Upper lobe of left lung (tissue), 4 donors: ENCODE measurements at regions not wholly inside any gene's neighbourhood (a gene's known extent, or its start where the extent isn't known, plus 50 kb on each side); places are given as distances from the start of the nearest gene placed in this dataset.

Experiments
- EP300 ChIP-seq, 4 donors: sonication (generic); formaldehyde crosslinking; IDR thresholded peaks; one replicate each; pipeline ENCODE4 v1.5.1; 2017; ENCODE audit warnings: antibody characterized with exemption in 4 of 4, control low read depth in 2 of 4
- POLR2A ChIP-seq, 4 donors: fragments of 450-650 bp; IDR thresholded peaks; one replicate each; pipeline ENCODE4 v1.5.1; 2016 to 2017; ENCODE audit warnings: antibody characterized with exemption in 4 of 4, mild to moderate bottlenecking in 2 of 4
- POLR2AphosphoS5 ChIP-seq, 2 donors: sonication (generic); formaldehyde crosslinking; IDR thresholded peaks; one replicate each; pipeline ENCODE4 v1.5.1; 2017; ENCODE audit warnings: antibody characterized with exemption in 2 of 2
- TF ChIP-seq, protein P1 (sequence below), 6 experiments: fragments of 450-650 bp in 4 of 6; fragments of 200-600 bp in 2 of 6; sonication (generic) in 2 of 6; IDR thresholded peaks; one replicate each; pipeline ENCODE4 v1.5.1; 2016 to 2019; ENCODE audit warnings: antibody characterized with exemption in 6 of 6

DNA sequence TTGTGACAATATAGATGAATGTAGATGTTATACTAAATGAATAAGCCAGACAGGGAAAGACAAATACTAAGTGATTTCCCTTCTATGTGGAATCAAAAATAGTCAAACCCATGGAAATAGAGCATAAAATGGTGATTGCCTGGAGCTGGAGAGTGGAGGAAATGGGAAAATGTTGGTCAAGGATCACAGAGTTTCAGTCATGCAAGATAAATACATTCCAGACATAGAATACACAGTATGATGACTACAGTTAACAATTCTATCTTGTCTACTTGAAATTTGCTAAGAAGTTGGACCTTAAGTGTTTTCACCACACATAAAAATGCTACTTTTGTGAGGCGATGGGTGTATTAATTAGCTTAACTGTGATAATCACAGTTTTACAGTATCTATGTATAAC is 1182.7 kb downstream of the AACS start:
- TF ChIP-seq, protein P1, sequence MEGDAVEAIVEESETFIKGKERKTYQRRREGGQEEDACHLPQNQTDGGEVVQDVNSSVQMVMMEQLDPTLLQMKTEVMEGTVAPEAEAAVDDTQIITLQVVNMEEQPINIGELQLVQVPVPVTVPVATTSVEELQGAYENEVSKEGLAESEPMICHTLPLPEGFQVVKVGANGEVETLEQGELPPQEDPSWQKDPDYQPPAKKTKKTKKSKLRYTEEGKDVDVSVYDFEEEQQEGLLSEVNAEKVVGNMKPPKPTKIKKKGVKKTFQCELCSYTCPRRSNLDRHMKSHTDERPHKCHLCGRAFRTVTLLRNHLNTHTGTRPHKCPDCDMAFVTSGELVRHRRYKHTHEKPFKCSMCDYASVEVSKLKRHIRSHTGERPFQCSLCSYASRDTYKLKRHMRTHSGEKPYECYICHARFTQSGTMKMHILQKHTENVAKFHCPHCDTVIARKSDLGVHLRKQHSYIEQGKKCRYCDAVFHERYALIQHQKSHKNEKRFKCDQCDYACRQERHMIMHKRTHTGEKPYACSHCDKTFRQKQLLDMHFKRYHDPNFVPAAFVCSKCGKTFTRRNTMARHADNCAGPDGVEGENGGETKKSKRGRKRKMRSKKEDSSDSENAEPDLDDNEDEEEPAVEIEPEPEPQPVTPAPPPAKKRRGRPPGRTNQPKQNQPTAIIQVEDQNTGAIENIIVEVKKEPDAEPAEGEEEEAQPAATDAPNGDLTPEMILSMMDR (IDR thresholded peaks at IDR 0.05): no peak
- no peak for TF ChIP-seq POLR2A (IDR thresholded peaks at IDR 0.05)
- TF ChIP-seq EP300 (IDR thresholded peaks at IDR 0.05): no peak
- TF ChIP-seq POLR2AphosphoS5 (IDR thresholded peaks at IDR 0.05): no peak
